Cerebellar nuclear complex (tissue), 1 donor: ENCODE measurements at regions not wholly inside any gene's neighbourhood (a gene's known extent, or its start where the extent isn't known, plus 50 kb on each side); places are given as distances from the start of the nearest gene placed in this dataset.
"Not testable (repeated sequence)": the region's sequence is repeated elsewhere in the genome, so short reads cannot be mapped to it uniquely, and the experiment has no call there.

ENCODE experiments used
- DNase-seq, 2 experiments: peaks; one replicate each; lab custom pipeline; 2025; lab: John Stamatoyannopoulos, UW

DNA sequence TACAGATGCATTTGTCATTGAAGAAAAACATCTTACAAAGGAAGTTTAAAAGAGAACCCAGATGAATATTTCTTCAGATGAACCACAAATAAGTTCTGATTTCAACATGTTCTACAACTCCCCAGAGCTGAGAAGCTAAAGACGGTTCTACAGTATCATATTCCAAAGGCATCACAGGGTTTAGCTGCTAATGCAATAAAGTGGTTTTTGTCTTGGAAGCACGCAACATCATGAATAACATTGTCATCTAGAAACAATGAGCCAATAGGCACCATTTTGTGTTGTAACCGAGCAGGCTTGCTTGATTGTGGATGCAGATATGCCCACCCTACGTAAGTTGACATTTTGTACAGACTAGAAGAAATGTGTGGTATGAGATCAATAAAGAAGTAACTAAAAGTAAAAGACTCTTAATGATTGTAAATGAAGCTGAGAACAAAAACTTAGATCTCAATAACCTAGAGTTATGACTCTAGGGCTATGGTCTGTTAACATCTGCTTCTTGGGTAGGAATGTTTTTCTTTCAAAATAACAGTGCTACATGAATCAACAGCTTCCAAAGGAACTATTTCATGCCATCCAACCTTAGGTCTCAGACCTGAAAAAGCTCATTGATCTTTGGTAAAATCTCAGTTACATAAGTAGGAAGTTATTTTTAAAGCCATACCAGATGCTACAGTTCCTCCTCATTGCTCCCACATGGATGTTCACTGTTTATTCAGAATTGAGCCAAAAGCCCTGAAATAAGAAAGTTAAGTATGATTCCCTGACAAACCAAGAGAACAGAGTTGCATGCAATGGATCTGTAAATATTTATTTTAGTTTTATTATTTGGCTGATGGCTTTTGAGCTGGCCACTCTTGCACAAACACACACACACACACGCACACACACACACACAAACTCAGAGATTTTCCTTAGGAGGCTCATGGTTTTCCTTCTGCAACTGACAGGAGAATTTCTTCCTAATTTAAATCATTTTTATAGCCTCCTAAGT, 118.7 kb upstream of the SLCO6A1 start:
- no peak for DNase-seq

DNA sequence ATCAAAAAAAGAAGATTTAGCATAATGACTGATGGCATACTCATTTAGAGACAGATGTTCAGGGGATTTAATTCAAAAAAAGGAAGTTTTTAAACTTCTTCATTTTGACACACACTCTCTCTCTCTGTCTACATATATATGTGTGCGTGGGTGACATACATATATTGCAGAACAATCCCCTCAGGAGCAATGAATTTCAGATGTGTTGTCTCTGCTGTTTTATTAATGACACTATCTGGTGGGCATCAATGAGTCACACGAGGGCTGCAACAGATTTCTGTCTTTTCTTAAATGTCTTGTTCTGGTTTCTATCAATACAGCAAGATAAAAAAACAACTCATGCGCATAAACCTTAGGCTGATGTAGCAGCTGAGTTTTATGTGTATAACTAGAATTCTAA, 123.5 kb upstream of the SLCO6A1 start:
- no peak for DNase-seq

DNA sequence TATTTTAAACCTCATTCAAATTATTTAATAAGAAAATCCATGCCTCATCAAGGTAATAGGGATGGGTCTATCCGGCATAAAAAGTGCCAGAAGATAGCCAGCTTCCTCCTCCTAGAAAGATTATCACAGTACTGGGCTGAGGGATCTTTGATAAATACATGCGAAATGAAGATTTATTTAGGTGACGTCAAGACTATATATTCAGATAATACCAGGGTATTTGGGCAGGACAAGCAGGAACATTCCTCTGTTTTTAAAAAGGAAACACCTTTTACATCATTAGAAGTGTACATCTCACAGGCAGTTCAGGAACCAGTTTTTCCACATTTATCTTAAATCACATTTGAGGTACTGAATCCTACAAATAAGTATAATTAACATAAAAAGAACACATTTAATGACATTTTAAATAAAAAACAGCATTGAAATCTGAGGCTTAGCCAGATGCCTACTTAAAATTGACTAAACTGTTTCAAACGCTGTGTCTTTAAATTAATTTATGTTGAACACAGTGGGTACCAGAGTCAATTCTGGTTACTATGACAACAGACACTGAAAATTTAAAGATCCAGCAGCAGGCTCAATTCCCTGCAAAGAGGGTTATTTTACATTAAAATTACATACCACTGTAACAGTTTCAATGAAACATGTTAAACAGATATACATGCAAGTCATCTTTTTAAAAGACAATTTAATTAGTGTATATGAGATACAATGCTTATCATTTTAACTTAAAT, 124.7 kb upstream of the SLCO6A1 start:
- no peak for DNase-seq

DNA sequence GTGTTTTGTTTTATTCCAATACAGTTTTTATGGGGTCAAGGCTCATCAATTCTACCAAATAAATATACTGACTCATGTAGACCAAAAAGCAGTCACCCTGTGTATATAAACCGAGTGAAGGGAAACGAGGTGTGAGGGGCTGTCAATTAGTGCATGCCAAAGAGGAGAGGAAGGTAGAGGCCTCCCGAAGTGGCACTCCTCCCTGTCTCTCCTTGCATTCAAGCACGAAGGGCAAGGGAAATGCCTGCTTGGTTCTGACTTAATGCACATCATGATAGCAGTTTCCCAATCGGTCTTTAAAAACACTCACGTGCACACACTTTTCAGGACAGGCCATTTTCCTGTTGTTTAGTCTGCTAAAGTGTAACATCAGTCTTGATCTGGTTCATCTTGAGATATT, 125.6 kb upstream of the SLCO6A1 start:
- DNase-seq = no peak

DNA sequence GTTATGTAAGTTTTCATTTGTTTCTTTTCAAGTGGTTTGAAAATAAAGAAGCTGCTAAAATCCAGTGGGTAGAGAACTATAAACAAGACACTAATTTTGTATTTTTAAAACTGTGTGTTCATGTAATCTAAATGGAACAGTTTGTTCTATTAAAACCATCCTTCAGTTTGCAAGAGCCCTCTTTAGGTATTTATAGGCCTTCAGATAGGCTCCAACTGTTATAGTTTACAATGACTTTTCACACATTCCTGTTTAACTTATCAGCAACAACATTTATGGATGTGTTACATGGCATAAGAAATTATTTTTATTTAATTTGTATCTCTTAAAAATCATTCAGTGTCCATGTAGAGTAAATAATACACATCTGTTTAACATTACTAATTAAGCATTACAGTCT, 126.7 kb upstream of the SLCO6A1 start:
- DNase-seq = no peak

DNA sequence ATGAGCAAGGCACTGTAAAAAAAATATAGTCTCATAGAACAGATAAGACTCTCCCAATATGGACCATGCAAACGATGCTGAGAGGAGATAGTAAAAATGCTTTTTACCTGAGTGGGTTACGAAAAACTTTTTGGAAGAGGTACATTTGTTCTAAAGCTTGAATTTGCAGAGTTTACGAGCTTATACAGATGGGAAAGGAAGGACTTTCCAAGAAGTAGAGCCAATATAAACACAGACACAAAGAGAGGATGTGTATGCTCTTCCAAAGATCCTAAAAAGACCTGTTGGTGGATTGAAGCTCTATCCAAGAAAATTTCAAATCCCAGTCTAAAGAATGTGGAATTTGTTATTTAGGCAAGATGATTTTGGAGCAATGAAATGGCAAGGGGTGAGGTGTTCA, 127.1 kb upstream of the SLCO6A1 start:
- no peak for DNase-seq

DNA sequence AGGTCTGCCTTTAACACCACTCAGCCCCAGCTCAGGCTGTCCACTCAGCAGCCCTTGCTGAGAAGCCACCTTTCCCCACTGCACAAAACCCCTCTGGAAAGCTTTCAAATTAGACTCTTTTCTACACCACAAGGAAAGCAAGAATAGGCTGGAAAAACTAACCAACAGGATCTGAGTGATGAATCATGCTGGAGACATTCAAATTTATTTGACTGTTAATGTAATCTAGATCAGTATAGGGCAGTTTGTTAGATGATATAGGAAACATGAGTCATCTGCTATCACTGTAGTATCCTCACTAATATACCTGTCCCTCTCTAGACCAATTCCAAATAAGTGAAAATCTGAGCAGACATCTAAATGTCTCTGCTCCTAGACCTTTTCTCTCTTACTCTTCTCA, 127.8 kb upstream of the PAM start:
- no peak for DNase-seq

DNA sequence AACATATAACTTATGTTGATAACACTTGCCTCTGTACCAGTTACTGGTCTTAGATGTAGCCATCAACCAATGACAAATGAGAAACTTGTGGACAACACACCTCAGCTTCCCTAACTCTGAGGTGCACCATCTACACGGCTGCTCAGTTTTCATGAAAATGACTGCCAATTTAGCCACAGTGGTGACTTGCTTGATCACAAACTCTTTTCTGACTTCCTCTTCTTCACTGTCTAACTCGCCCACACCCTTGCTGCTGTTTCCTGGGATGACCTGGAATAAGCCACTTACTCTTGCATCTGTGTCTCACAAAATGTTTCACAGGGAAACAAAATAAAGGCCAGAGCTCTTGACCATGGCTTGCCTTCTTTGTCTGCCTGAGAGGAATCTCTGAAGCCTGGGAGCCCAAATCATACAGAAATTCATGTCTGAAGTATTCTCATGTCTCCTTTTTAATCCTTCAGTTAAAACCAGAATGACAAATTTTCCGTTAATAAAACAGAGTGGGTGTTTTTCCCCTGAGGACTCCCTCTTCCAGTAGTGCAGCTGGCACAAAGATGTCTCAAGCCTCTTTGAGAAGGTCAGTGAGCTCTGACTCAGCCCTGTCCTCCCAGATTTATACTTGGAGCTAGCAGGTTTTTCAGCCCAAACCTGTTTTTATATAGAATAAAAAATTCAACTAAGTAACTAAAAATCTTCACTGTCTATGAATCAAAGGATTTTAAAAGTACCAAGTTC, 126.5 kb upstream of the PAM start:
- DNase-seq = no peak

DNA sequence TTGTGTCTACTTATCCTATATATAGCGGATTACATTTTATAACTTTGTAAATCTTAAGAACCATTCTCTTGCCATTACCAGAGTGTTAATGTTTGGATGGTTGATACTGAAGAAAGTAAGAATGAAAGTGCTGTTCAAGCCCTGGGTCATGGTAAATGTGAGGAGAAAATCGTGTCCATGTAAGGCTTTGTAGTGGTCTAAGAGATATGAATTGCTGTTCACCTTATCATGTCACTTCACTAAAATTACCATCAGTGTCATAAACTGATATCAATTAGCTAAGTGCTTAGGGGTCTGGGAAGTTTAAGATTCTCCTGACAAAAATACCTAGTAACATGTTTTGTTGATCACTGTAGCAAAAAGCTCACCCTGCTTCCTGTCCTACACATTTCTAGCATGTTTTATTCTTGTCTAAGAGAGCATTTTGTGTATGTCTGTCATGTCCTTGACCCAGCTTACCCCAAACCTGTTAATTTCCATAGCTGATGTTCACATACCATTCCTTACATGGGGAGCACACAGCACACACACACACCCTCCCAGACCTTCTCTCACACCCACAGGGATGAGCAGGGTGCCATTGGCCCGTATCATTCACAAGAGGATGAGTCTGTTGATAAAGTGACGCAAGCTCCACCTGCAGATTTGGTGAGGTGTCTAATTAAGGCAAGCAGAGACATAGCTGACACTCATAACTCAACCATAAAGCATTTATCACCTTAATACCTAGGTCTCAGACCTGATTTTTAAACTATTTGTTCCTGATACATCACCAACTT, 125.1 kb upstream of the PAM start:
- no peak for DNase-seq

DNA sequence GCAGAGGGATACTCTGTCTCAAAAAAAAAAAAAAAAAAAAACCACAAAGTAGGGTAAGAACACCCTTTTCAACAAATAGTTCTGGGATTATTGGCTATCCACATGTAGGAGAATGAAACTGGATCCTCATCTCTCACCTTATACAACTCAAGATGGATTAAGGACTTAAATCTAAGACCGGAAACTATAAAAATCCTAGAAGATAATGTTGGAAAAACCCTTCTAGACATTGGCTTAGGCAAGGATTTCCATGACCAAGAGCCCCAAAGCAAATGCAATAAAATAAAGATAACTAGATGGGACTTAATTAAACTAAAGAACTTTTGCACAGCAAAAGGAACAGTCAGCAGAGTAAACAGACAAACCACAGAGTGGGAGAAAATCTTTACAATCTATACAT, 119.7 kb upstream of the PAM start:
- DNase-seq = not testable (repeated sequence)

DNA sequence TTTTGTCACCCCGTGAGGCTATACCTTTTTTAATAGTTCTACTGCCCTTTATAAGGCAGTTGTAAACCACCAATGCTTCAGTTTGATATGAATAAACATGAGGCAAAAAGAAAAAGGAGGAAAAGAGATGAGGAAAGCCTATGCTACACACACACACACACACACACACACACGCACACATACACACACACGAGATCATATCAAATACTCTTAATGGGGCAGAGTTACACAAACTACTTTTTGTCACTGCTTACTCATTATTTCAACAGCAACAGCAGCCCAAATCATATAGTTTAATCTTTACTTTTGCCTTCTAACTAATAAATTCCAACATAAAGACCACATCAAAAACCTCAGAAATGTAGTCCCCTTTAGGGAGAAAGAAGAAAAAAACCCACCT, 116.8 kb upstream of the PAM start:
- DNase-seq = no peak

DNA sequence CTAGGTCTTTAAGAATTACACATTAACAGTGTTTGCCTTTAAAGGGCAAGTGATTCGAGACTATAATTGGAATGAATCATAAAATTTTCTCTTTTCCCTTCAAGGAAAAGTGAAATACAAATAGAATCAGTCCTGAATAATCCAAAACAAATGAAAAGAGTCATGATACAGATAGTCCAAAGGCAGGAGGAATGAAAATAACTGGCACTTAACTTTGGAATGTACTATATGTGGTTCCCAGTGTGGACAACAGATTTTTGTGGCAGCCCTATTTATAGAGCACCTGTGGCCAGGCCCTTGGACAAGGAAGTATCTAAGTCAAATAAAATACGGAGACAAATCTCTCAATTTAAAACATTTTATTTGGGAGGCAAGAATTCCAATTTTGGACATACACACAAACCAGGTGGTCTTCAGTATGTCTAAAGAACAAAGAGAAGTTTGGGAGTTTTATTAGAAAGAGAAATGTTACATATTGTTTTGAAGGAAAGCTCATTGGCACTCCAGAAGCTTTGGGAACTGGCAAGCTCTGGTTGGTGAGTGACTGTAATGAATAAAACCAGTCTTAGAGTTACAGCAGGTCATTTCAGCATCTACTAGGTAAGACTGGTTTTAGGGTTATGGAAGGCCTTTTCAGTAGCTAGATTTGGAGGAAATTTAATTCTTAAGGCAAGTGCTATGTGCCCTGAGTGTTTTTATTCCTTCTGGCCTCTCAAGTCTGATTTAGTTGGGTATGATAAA, 116.0 kb upstream of the PAM start:
- no peak for DNase-seq

DNA sequence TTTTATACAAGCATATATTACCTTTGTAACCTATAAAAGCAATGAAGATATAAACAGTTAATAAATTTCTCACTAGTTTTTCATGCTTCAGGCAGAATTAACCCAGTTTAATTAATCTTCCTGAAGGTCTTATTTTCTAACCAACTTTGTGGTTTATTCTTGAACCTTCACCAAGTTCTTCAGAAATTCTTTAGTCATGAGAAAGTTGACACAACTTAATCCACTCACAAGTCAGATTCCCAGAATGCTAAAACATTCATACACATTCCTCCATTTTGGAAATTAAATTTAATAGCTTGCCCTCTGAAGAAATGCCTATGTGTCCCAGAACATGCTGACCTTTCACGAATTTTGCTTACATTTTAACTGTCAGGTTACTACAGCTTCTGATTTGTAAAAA, 105.4 kb upstream of the PAM start:
- no peak for DNase-seq

DNA sequence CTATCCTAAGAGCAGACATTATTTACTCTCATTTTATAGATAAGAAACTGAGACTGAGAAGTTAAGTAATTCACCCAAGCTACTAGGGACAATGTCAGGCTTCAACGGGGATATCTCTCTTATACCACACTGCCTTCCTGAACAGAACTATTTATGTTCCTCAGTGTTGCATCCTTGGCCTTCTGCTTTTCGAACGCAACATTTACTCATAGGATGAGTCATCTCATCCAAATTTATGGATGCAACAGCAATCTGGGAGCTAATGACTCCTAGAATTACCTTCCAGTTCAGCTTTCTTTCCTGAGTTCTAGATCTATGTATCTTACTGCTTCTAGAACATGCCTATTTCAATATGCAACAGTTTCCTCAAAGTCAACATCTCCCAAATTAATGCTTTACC, 103.6 kb upstream of the PAM start:
- no peak for DNase-seq

DNA sequence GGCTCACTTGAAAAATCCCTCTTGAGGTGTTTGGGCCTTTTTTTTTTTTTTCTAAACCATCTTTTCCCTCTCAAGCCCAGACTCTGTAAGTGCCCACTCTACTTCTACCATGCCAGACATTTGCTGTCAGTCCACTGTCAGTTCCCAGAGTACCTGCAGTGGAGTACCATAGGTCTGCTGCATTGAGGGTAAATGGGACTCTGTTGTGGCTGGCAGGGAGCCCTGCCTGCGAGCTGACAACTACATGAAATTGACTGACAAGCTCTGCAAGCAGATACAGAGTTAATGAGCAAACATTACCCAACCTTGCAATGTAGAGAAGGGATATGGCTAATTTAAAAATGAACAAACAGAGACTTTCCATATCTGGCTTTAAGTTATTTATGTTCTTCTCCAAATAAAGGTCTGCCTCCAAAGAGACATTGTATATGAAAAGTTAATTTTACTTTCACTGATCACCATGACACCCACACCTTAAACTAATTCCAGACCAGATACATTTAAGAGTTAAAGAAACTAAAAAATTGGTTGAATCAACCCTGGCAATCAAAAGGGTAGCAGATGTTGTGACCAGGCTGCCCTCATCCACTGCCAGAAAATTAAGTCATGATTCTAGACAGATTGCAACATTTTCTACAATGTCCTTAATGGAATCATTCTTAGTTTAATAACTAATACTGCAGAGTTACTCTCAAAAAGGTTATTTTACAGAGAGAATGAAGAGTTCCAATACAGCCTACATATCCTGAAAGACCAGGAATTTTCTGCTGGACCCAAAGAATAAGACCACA, 100.4 kb upstream of the PAM start:
- DNase-seq = peak in 1 of 2 experiments; percentile 52

DNA sequence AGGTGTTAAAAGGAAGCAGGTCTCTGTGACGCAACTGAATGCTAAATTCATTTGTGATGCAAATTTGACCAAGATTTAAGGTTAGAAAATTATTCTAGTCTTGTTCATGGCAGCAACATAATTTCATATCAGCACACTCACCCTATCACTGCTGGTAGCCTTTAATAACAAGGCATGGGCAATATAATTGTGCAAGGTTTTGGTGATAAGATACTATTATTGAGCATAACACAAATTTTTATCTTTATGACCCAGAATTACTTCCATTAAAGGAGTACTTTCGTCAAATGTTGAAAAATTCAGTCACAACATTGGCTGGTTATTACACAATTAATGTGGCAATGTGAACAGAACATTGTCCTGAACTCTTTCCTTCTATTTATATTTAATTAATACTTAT, 96.0 kb upstream of the PAM start:
- no peak for DNase-seq

DNA sequence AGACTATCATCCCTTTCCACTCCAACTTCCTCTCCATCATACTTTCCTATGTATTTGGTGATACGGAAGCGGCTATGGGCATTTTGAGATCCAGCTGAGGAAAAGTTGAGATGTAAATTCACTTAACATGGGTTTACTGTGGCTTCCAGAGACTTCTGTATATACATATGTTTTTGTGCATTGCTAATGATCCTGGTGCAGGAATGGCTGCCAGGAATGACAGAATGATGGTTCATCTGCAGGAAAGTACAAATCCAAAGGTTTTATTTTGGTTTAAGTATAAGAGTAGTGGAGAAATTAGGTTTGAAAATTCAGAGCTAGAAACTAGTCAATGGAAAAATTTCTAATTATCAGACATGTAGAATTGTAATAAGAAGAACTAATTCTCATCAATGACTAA, 95.0 kb upstream of the PAM start:
- DNase-seq = no peak

DNA sequence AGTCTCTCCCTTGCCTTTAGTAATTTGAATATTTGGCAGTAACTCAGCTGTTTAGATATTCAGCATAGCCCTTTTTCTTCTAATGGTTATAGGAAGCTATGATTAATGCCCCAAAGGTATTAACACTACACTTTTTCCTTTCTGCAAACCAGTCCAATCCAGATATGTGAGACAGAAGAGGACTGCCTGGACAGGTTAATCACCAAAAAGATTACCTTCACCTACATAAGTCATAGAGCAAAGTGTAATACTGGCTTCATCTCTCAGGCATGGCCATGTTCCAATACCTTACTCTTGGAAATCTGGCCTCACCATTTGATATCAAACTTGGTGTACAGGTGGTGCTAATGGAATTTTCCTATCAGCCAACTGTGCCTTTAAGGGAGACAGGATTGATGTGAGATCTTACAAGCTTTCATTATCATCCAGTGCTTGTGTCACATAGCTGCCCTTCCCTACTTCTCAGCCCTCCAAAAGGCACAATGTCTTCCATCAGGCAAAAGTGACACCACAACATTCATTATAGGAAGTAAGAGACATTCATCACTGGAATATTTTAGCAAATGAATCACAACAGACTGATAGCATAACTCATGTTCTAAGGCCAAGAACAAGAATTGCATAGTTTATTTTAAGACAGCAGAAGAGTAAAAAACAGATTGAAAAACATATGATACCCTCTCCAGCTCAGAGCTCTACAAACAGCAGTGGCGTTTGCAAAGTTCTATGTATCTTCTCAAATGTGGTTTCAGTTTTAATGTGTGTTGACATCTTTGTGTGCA, 91.2 kb upstream of the PAM start:
- DNase-seq = peak; percentile 54 to 58

DNA sequence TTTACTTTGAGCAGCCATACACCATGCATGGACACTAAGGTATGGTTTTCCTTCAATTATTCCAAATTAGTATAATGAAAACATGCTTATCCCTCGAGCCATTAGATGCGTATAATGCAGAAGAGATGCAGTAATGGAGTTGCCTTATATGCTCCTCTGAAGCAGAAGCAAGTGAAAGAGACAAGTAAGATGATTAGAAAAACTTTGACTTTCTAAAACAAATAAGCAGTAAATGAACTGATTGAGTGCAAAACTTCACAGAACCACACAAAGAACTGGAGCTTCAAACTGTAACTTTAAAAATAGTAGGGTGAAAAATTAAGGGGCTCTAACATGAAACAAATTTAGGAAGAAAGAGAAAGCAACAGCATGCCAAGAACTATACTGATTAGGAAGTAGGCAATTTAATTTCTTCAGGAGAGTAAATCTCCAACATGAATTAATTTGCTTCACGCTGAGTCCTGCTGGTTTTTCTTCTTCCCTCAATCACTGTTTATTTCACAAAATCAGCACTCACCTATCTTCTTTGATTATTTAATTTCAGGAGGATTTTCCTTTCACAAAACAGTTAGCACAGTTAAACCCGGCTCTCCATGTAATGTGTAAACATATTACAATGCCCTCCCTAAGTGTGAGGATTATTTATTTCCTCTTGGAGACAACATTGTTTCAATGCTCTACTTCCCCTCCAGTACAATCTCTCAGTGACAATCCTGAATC, 90.3 kb upstream of the PAM start:
- DNase-seq = no peak
